TTC549 (cell line): ENCODE measurements at regions not wholly inside any gene's neighbourhood (a gene's known extent, or its start where the extent isn't known, plus 50 kb on each side); places are given as distances from the start of the nearest gene placed in this dataset.
"Not testable (repeated sequence)": the region's sequence is repeated elsewhere in the genome, so short reads cannot be mapped to it uniquely, and the experiment has no call there.

Experiments
- FAIRE-seq: peaks from 2 replicates; lab custom pipeline; 2012; peaks lifted over from hg19 to GRCh38; lab: Jason Lieb, UNC

DNA sequence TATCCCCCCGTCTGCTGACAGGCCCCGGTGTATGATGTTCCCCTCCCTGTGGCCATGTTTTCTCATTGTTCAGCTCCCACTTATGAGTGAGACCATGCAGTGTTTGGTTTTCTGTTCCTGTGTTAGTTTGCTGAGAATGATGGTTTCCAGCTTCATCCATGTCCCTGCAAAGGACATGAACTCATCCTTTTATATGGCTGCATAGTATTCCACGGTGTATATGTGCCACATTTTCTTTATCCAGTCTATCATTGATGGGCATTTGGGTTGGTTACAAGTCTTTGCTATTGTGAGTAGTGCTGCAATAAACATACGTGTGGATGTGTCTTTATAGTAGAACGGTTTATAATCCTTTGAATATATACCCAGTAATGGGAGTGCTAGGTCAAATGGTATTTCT is 244.7 kb downstream of the NEBL start:
- FAIRE-seq: not testable (repeated sequence)

GRCh38 chr10:20648263-20648874 is 248.7 kb downstream of the NEBL start:
- no peak for FAIRE-seq

GRCh38 chr10:20647756-20648155 is 249.4 kb downstream of the NEBL start:
- no peak for FAIRE-seq

GRCh38 chr10:20644421-20644820 is 252.7 kb downstream of the NEBL start:
- FAIRE-seq: no peak

DNA sequence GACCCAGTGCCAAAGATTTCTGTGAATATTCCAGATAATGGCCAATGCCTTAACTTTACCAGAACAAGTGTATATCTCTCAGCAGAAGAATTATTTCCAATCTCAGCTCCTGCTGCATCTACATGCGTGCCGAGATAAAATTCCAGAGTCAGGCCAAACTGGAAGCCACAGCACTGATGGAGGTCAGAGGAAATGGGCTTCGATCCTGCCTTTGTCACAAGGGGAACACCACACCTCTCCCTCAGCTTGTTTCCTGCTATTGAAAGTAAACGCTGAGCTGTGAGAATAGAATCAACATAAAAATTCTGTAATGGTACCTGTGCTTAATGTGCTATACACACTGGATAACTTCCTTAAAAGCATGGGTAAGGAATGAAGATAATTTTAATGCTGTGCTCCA is 255.5 kb downstream of the NEBL start:
- no peak for FAIRE-seq

- FAIRE-seq: no peak
Observed at GRCh38 chr10:20635570-20635969, 261.5 kb downstream of the NEBL start.

DNA sequence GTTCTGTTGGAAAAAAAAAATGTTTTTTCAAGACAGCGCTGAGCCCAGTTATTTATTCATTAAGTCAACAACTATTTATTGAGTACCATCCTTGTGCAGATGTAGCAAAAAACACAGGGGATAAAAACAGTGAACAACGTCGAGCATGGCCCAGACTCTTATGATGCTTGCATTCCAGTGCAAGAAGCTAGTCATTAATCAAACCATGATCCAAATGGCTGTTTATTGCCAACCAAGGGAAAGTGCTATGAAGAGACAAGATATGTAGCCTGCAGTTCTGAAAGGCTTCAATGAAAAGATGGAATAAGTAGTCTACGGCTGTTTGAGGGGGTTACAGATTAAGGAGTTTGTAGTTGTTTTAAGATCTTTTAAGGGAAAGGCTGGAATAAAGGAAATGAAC is 262.3 kb downstream of the NEBL start:
- no peak for FAIRE-seq

GRCh38 chr10:20633714-20634113 is 263.4 kb downstream of the NEBL start:
- FAIRE-seq: no peak

- no peak for FAIRE-seq
Observed at GRCh38 chr10:20632696-20633095, 264.4 kb downstream of the NEBL start.

GRCh38 chr10:20631229-20631628 is 265.9 kb downstream of the NEBL start:
- no peak for FAIRE-seq

- FAIRE-seq: no peak
Observed at GRCh38 chr10:20630092-20630643, 266.9 kb downstream of the NEBL start.

GRCh38 chr10:20627946-20628507 is 269.1 kb downstream of the NEBL start:
- no peak for FAIRE-seq

GRCh38 chr10:20627087-20627486 is 270.0 kb downstream of the NEBL start:
- FAIRE-seq: no peak

DNA sequence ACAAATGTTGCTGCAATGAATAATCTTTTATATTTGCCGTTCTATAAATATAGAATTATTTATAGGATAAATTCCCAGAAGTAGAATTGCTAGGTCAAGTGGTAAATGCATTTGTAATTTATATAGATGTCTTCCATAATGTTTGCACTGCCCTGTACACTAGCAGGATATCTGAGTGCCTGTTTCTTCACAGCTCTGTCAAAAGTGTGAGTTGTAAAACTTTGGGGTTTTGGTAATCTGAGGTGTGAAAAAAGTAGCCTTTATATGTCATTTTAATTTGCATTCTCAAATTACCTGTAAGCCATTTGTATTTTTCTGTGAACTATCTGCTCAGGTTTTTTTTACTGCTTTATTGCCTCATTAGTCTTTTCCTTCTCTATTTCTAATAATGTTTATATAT is 271.2 kb downstream of the NEBL start:
- FAIRE-seq: no peak

DNA sequence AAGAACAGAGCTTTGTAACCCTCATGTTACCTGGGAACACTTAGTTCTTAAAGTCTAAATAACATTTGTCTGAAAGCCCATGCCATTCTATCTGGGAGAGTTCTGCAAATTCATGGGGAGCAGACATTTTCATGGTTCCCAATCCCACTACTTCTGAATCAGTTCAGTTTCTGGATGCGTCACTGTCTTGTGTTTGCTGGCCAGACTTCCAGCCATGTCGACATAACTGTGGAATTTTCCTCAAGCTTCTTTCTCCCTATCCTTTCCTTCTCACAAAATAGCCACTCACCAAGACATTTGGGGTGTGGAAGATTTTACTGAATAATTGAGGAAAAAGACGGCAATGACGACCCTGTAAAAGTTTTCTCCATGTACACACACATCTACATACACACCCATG is 272.5 kb downstream of the NEBL start:
- no peak for FAIRE-seq

GRCh38 chr10:20623546-20623945 is 273.6 kb downstream of the NEBL start:
- FAIRE-seq: no peak

GRCh38 chr10:20622531-20623211 is 274.4 kb downstream of the NEBL start:
- no peak for FAIRE-seq

- FAIRE-seq: no peak
Observed at GRCh38 chr10:20620981-20621380, 276.1 kb downstream of the NEBL start.

DNA sequence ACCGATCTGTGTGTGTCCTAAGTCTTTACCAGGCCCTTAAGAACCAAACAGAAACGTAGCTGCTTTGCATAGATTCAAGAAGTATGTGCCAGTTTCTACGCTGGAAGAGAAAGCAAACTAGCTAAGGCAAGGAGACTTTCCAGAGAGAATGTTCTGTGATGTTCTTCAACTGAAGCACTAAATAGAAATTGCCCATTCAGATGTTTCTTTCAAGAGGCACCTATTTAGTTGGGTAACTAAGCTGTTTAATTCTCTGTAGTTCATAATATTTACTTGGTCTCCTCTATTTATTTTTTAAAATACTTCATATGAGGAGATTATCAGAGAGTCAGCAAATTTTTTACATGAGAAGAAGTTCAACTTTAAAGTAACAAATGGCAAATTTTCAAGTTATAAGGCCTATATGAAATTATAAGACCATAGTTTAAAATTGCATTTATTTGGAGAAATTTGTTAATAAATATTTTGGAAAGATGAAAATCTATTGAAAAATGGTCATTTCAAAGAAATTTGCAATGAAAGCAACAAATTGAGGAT is 279.0 kb downstream of the NEBL start:
- FAIRE-seq: no peak

GRCh38 chr10:20616918-20617810 is 279.9 kb downstream of the NEBL start:
- no peak for FAIRE-seq

DNA sequence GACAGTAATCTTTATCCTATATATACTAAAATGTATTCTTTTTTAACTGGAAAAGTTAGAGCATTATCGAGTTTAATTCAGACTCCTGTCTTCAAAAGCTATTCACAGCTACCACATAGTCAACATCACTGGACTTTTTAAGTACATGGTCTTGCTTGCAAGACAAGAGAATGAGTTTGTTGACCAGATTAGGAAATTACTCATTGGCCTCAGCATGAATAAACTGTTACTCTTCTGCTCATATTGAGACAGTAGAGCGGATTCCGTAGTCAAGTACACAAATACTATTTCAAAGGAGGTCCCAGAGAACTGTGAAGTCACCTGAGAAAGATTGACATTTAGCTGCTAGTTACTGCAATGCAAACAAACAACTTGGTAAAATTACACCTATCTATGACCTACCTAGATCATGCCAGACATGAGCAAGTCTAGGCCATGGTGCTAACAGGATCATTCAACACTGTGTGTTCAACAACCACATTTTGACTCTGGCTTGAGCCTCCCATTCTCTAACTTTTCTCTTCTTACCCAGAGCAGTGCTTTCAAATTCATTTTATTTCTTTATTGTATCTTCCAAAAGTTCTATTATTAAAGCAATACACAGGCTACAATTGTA is 280.9 kb downstream of the NEBL start:
- no peak for FAIRE-seq

GRCh38 chr10:20615395-20615794 is 281.7 kb downstream of the NEBL start:
- FAIRE-seq: no peak
